Endothelial cell of umbilical vein (primary cell): ENCODE measurements at regions not wholly inside any gene's neighbourhood (a gene's known extent, or its start where the extent isn't known, plus 50 kb on each side); places are given as distances from the start of the nearest gene placed in this dataset.

Experiments
- BruUV-seq: library from RNA; stranded (reverse); fragments of 400-500 nt; replicated peaks from 2 replicates; lab custom pipeline; 2021; lab: Mats Ljungman, UMichigan
- CTCF ChIA-PET: fragments of 300-600, 350-600 bp; sonication (Branson Sonifier 250); formaldehyde crosslinking; loops from one replicate; lab custom pipeline; 2021; ENCODE audit warnings: antibody characterized with exemption, inconsistent platforms; lab: Charles Lee
- POLR2A ChIA-PET: fragments of 300-600, 350-600 bp; sonication (Branson Sonifier 250); formaldehyde crosslinking; loops from one replicate; lab custom pipeline; 2021; ENCODE audit warnings: antibody characterized with exemption, inconsistent platforms; lab: Charles Lee
- DNase-seq: peaks from one replicate; pipeline ENCODE4 v3.0.0-alpha.2; 2011; ENCODE audit warnings: low read depth, low spot score
- FAIRE-seq: peaks from 2 replicates; lab custom pipeline; 2011; peaks lifted over from hg19 to GRCh38; lab: Jason Lieb, UNC
- H2AFZ ChIP-seq: 2 replicates; pipeline ENCODE4 v1.6.0; 2012; ENCODE audit warnings: low read depth, low read length, control low read depth, inconsistent platforms
- H3K27ac ChIP-seq: 2 replicates; pipeline ENCODE4 v1.5.1; 2011; ENCODE audit warnings: low read depth, mild to moderate bottlenecking, control low read depth, low read length, moderate library complexity; ENCODE audit not compliant: insufficient read depth
- H3K27me3 ChIP-seq, 2 experiments: 2 replicates each; pipeline versions ENCODE4 v1.6.0 to v1.6.1; 2011; ENCODE audit warnings: low read length in 2 of 2, mixed read lengths in 1 of 2; ENCODE audit not compliant: control insufficient read depth in 2 of 2, insufficient read depth in 2 of 2
- H3K36me3 ChIP-seq, 2 experiments: 2 replicates in 1 of 2; 3 replicates in 1 of 2; pipeline ENCODE4 v1.5.1; 2011; ENCODE audit warnings: low read length in 2 of 2, mild to moderate bottlenecking in 1 of 2, moderate library complexity in 1 of 2; ENCODE audit not compliant: control insufficient read depth in 2 of 2, insufficient read depth in 2 of 2; ENCODE audit errors: extremely low read depth in 1 of 2
- H3K4me1 ChIP-seq: 3 replicates; pipeline ENCODE4 v1.5.1; 2011; ENCODE audit warnings: mild to moderate bottlenecking, low read length; ENCODE audit not compliant: control insufficient read depth, insufficient read depth; ENCODE audit errors: extremely low read depth
- H3K4me2 ChIP-seq: 2 replicates; pipeline ENCODE4 v1.6.1; 2011; ENCODE audit warnings: low read length, control low read depth, mixed read lengths; ENCODE audit not compliant: insufficient read depth
- H3K4me3 ChIP-seq, 3 experiments: fragments of 200-600 bp in 1 of 3; sonication (generic), shearing (Covaris generic) in 1 of 3; replicated peaks in 1 of 3; 2 replicates each; pipeline ENCODE4 v1.5.1; 2011 to 2016; ENCODE audit warnings: control low read depth in 3 of 3, low read length in 3 of 3, mild to moderate bottlenecking in 2 of 3, inconsistent platforms in 1 of 3, low read depth in 1 of 3, moderate library complexity in 1 of 3; ENCODE audit not compliant: insufficient read depth in 1 of 3
- H3K79me2 ChIP-seq: 2 replicates; pipeline ENCODE4 v1.6.0; 2012; ENCODE audit warnings: low read length, inconsistent platforms; ENCODE audit not compliant: control insufficient read depth, insufficient read depth
- H3K9ac ChIP-seq: replicated peaks from 2 replicates; pipeline ENCODE3; 2011; ENCODE audit warnings: low read length, control low read depth; ENCODE audit not compliant: insufficient read depth; ENCODE audit errors: extremely low read depth
- H3K9me1 ChIP-seq: replicated peaks from 3 replicates; pipeline ENCODE4 v1.6.0; 2011; ENCODE audit warnings: mild to moderate bottlenecking, low read length; ENCODE audit not compliant: control insufficient read depth, insufficient read depth; ENCODE audit errors: extremely low read depth
- H3K9me3 ChIP-seq: replicated peaks from 2 replicates; pipeline ENCODE4 v1.5.1; 2012; ENCODE audit warnings: low read length, inconsistent platforms; ENCODE audit not compliant: control insufficient read depth, insufficient read depth
- H4K20me1 ChIP-seq: replicated peaks from 2 replicates; pipeline ENCODE3; 2011; ENCODE audit warnings: mild to moderate bottlenecking, low read length; ENCODE audit not compliant: control insufficient read depth, insufficient read depth; ENCODE audit errors: extremely low read depth
- EZH2 ChIP-seq: IDR thresholded peaks from 2 replicates; pipeline ENCODE4 v1.6.1; 2012; ENCODE audit warnings: borderline replicate concordance, low read depth, mild to moderate bottlenecking, moderate library complexity, low read length, inconsistent platforms; ENCODE audit not compliant: severe bottlenecking
- FOS ChIP-seq: IDR thresholded peaks from 2 replicates; pipeline ENCODE4 v1.6.1; 2011; ENCODE audit warnings: mild to moderate bottlenecking, low read length, moderate library complexity, borderline replicate concordance; ENCODE audit not compliant: insufficient read depth
- GATA2 ChIP-seq: IDR thresholded peaks from 2 replicates; pipeline ENCODE4 v1.7.0; 2011; ENCODE audit warnings: low read depth, mild to moderate bottlenecking, moderate library complexity, mixed read lengths, low read length; ENCODE audit not compliant: insufficient read length, insufficient read depth
- JUN ChIP-seq: IDR thresholded peaks from 2 replicates; pipeline ENCODE4 v1.6.1; 2011; ENCODE audit warnings: borderline replicate concordance, low read depth; ENCODE audit not compliant: insufficient read length, insufficient read depth
- MYC ChIP-seq: IDR thresholded peaks from one replicate; pipeline ENCODE4 v1.6.1; 2011; ENCODE audit warnings: mild to moderate bottlenecking, low read depth, low read length
- POLR2A ChIP-seq: IDR thresholded peaks from 2 replicates; pipeline ENCODE4 v1.6.1; 2012; ENCODE audit warnings: low read depth, mild to moderate bottlenecking, control low read depth, low read length
- POLR2AphosphoS5 ChIP-seq: IDR thresholded peaks from 2 replicates; pipeline ENCODE4 v1.6.1; 2012; ENCODE audit warnings: low read depth, mild to moderate bottlenecking, control low read depth, low read length, moderate library complexity; ENCODE audit not compliant: insufficient read depth
- dilution Hi-C: fragments of 300-500 bp; cut with MboI; formaldehyde crosslinking; loops from one replicate; pipeline ENCODE4 v1.15.0; 2019; ENCODE audit warnings: low sequenced_read_pairs; ENCODE audit not compliant: extremely low pct_ligation_motif_present
- intact Hi-C: fragments of 100-400 bp; cut with micrococcal nuclease; formaldehyde crosslinking; loops from one replicate; pipeline ENCODE4 v1.10.0; 2022
- TF ChIP-seq, protein P1 (sequence below): IDR thresholded peaks from 2 replicates; pipeline ENCODE4 v1.6.1; 2011; ENCODE audit not compliant: insufficient read depth, insufficient read length
- TF ChIP-seq, protein P2 (sequence below), 2 donors: IDR thresholded peaks; 1 replicate in 1 of 2; 2 replicates in 1 of 2; pipeline ENCODE4 v1.5.1; 2011; ENCODE audit warnings: low read length in 2 of 2, mild to moderate bottlenecking in 2 of 2, moderate library complexity in 2 of 2, control low read depth in 1 of 2, inconsistent platforms in 1 of 2, low read depth in 1 of 2; ENCODE audit not compliant: insufficient read depth in 1 of 2; ENCODE audit errors: extremely low read depth in 1 of 2

DNA sequence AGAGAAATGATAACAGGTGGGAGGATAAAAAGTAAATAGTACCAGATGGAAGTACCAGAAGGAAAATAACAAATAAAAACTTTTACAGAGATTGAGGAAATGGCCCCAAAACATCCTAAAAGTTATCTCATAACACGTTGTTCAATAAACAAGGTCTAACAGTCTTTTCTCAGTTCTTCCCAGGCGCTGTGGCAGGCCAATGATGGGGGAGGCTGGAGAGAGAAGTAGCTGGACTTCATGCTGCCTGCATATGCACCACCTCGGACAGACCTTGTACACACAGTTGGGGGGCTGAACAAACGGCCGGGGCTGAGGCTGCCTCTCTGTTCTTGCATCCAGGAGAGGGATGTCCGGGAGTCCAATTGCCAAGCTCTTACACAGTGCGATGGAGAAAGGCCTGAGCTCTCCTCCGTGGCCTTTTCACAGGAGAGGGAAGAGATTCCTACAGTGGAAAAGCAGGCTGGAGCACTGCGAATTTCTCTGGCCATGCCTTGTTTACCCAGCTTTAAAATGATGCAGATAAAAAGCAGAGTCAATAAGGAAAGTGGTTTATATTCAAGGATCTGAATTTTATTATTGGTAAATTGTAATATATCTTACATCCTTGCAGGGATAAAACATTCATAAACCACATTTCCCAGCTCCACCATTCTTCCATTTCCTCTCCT is 109.8 kb downstream of the PHLDA1 start:
- CTCF ChIA-PET = interaction anchor here (0.7 to 1.4 kb wide), 4 partner anchors 10 to 26 kb away, joined by 3 to 4 read pairs (median 3); no protein-coding TSS in a partner anchor
- H2AFZ ChIP-seq = no peak overlapping the region

More for the DNA sequence above, 109.8 kb downstream of the PHLDA1 start:
- intact Hi-C loops (no loop called here), dilution Hi-C loops (no loop called here)
- Histone ChIP-seq H4K20me1 (no peaks in the 10 kb centered on the region), H3K79me2 (no peaks in the 10 kb centered on the region), H3K27ac (no peak overlapping the region), H3K36me3 (no peaks in the 10 kb centered on the region), H3K9ac (no peak overlapping the region), H3K4me1 (no peaks in the 10 kb centered on the region), H3K4me3 (no peak overlapping the region), H3K4me2 (no peak overlapping the region), H3K9me3 (peaks cover 2% of the 10 kb centered on the region), H3K27me3 (no peaks in the 10 kb centered on the region), H3K9me1 (no peaks in the 10 kb centered on the region)
- no TSS peak for BruUV-seq
- DNase-seq (no peak), FAIRE-seq (no peak)
- TF ChIP-seq POLR2AphosphoS5 = no peak
- TF ChIP-seq EZH2 = no peak
- TF ChIP-seq, protein P1, sequence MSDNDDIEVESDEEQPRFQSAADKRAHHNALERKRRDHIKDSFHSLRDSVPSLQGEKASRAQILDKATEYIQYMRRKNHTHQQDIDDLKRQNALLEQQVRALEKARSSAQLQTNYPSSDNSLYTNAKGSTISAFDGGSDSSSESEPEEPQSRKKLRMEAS = no peak
- TF ChIP-seq, protein P2, sequence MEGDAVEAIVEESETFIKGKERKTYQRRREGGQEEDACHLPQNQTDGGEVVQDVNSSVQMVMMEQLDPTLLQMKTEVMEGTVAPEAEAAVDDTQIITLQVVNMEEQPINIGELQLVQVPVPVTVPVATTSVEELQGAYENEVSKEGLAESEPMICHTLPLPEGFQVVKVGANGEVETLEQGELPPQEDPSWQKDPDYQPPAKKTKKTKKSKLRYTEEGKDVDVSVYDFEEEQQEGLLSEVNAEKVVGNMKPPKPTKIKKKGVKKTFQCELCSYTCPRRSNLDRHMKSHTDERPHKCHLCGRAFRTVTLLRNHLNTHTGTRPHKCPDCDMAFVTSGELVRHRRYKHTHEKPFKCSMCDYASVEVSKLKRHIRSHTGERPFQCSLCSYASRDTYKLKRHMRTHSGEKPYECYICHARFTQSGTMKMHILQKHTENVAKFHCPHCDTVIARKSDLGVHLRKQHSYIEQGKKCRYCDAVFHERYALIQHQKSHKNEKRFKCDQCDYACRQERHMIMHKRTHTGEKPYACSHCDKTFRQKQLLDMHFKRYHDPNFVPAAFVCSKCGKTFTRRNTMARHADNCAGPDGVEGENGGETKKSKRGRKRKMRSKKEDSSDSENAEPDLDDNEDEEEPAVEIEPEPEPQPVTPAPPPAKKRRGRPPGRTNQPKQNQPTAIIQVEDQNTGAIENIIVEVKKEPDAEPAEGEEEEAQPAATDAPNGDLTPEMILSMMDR (IDR thresholded peaks at IDR 0.05; ENCODE audit: extremely low read depth in 1 of 2, insufficient read depth in 1 of 2, low read depth in 1 of 2, low read length in 2 of 2) = no peak
- TF ChIP-seq JUN = no peak
- TF ChIP-seq POLR2A = no peak
- no peak for TF ChIP-seq GATA2
- no peak for TF ChIP-seq FOS
- TF ChIP-seq MYC = no peak
- POLR2A ChIA-PET = no interaction called here
